OCI-LY7 (cell line): ENCODE measurements at regions not wholly inside any gene's neighbourhood (a gene's known extent, or its start where the extent isn't known, plus 50 kb on each side); places are given as distances from the start of the nearest gene placed in this dataset.
A peak's percentile ranks its signal among the peaks of the same experiment; 100 is the strongest.

Source experiments
- BruUV-seq: library from RNA; stranded (reverse); fragments of 400-500 nt; replicated peaks from 2 replicates; lab custom pipeline; 2021; lab: Mats Ljungman, UMichigan
- CTCF ChIA-PET: fragments of 300-600 bp; sonication (Branson Sonifier 250); formaldehyde crosslinking; loops from one replicate; lab custom pipeline; 2022; ENCODE audit warnings: antibody characterized with exemption; ENCODE audit not compliant: unreplicated experiment; lab: Charles Lee
- POLR2A ChIA-PET: fragments of 300-600 bp; sonication (Branson Sonifier 250); formaldehyde crosslinking; loops from one replicate; lab custom pipeline; 2022; ENCODE audit warnings: antibody characterized with exemption; lab: Charles Lee
- DNase-seq: peaks from one replicate; pipeline ENCODE4 v3.0.0-alpha.2; 2015; ENCODE audit warnings: low spot score
- H2AFZ ChIP-seq: fragments of 200-600 bp; sonication (generic), shearing (Covaris generic); 2 replicates; pipeline ENCODE4 v1.6.1; 2014; ENCODE audit warnings: mild to moderate bottlenecking, antibody characterized with exemption, low read length, moderate library complexity
- H3K27ac ChIP-seq: fragments of 200-600 bp; sonication (generic); 2 replicates; pipeline ENCODE4 v1.5.1; 2014; ENCODE audit warnings: mixed run types, low read depth, mild to moderate bottlenecking, moderate library complexity, low read length, inconsistent platforms; ENCODE audit not compliant: poor library complexity, severe bottlenecking
- H3K36me3 ChIP-seq: fragments of 200-600 bp; sonication (generic); 2 replicates; pipeline ENCODE4 v1.6.1; 2014; ENCODE audit warnings: mild to moderate bottlenecking, antibody characterized with exemption, low read length, moderate library complexity, mixed read lengths; ENCODE audit not compliant: insufficient read depth
- H3K4me1 ChIP-seq: fragments of 200-600 bp; sonication (generic); 2 replicates; pipeline ENCODE4 v1.5.1; 2014; ENCODE audit warnings: mild to moderate bottlenecking, low read length; ENCODE audit not compliant: insufficient read depth, poor library complexity, severe bottlenecking
- H3K4me2 ChIP-seq: fragments of 200-600 bp; sonication (generic); 2 replicates; pipeline ENCODE4 v1.6.1; 2014; ENCODE audit warnings: mild to moderate bottlenecking, low read length
- H3K4me3 ChIP-seq: fragments of 200-600 bp; sonication (generic); 2 replicates; pipeline ENCODE4 v1.5.1; 2014; ENCODE audit warnings: mild to moderate bottlenecking, low read depth, low read length; ENCODE audit not compliant: poor library complexity, severe bottlenecking
- H3K79me2 ChIP-seq: fragments of 200-600 bp; sonication (generic); 2 replicates; pipeline ENCODE4 v1.6.1; 2016; ENCODE audit warnings: low read depth, mild to moderate bottlenecking, low read length, moderate library complexity, mixed read lengths; ENCODE audit not compliant: insufficient read depth
- H3K9me2 ChIP-seq: fragments of 200-600 bp; sonication (generic); 2 replicates; pipeline ENCODE4 v1.6.1; 2016; ENCODE audit warnings: mild to moderate bottlenecking, low read length, mixed read lengths; ENCODE audit not compliant: insufficient read depth
- H3K9me3 ChIP-seq: fragments of 200-600 bp; sonication (generic); 2 replicates; pipeline ENCODE4 v1.6.1; 2014; ENCODE audit warnings: mild to moderate bottlenecking, mixed run types, low read length, mixed read lengths
- H4K20me1 ChIP-seq: fragments of 200-600 bp; sonication (generic); 2 replicates; pipeline ENCODE4 v1.6.1; 2014; ENCODE audit warnings: mild to moderate bottlenecking, antibody characterized with exemption, low read length, moderate library complexity, mixed read lengths; ENCODE audit not compliant: insufficient read depth
- CTCF ChIP-seq: fragments of 200-600 bp; sonication (generic); conservative IDR thresholded peaks from 2 replicates; pipeline ENCODE4 v1.5.1; 2014; ENCODE audit warnings: mild to moderate bottlenecking, antibody characterized with exemption, low read length, moderate library complexity, mixed read lengths
- EZH2phosphoT487 ChIP-seq: fragments of 200-600 bp; sonication (generic); IDR thresholded peaks from 2 replicates; pipeline ENCODE4 v1.6.1; 2018; ENCODE audit warnings: low read depth, borderline replicate concordance, mild to moderate bottlenecking, mixed run types, antibody characterized with exemption, low read length, moderate library complexity, mixed read lengths
- intact Hi-C: fragments of 100-400 bp; cut with micrococcal nuclease; formaldehyde crosslinking; loops from one replicate; pipeline ENCODE4 v1.10.0; 2022; ENCODE audit not compliant: unreplicated experiment

- no peak overlapping the region for H3K27ac ChIP-seq
- H3K79me2 ChIP-seq: no peaks in the 10 kb centered on the region
- ChIA-PET CTCF (no interaction called here), POLR2A (interaction anchor here (0.6 kb wide), 1 partner anchor 1383 kb away, joined by 5 read pairs; no protein-coding TSS in a partner anchor)
- H2AFZ ChIP-seq: no peak overlapping the region
- H4K20me1 ChIP-seq: no peaks in the 10 kb centered on the region
- DNase-seq: no peak
- H3K9me3 ChIP-seq: no peaks in the 10 kb centered on the region
- no TSS peak for BruUV-seq
- no peaks in the 10 kb centered on the region for H3K4me1 ChIP-seq
- TF ChIP-seq CTCF: peak; percentile 51
- no peak for TF ChIP-seq EZH2phosphoT487
- intact Hi-C loops: no loop called here
- H3K4me3 ChIP-seq: no peak overlapping the region
- no peaks in the 10 kb centered on the region for H3K36me3 ChIP-seq
- H3K4me2 ChIP-seq: no peak overlapping the region
- no peaks in the 10 kb centered on the region for H3K9me2 ChIP-seq
Measured at GRCh38 chr4:27096142-27096824, 235.6 kb downstream of the STIM2 start.

GRCh38 chr4:27098034-27098433 lies 237.4 kb downstream of the STIM2 start:
- H4K20me1 ChIP-seq: no peaks in the 10 kb centered on the region
- no peaks in the 10 kb centered on the region for H3K9me3 ChIP-seq
- no peak overlapping the region for H3K4me3 ChIP-seq
- no peak overlapping the region for H3K27ac ChIP-seq
- no peak overlapping the region for H3K4me2 ChIP-seq
- H2AFZ ChIP-seq: no peak overlapping the region
- BruUV-seq: no TSS peak
- intact Hi-C loops: no loop called here
- DNase-seq: no peak
- H3K36me3 ChIP-seq: no peaks in the 10 kb centered on the region
- H3K79me2 ChIP-seq: no peaks in the 10 kb centered on the region
- TF ChIP-seq EZH2phosphoT487 (no peak), CTCF (no peak)
- H3K9me2 ChIP-seq: no peaks in the 10 kb centered on the region
- ChIA-PET POLR2A (no interaction called here), CTCF (no interaction called here)
- no peaks in the 10 kb centered on the region for H3K4me1 ChIP-seq

- H3K4me3 ChIP-seq: no peak overlapping the region
- ChIA-PET POLR2A (no interaction called here), CTCF (no interaction called here)
- intact Hi-C loops: no loop called here
- no peaks in the 10 kb centered on the region for H3K79me2 ChIP-seq
- no peaks in the 10 kb centered on the region for H3K4me1 ChIP-seq
- H3K4me2 ChIP-seq: no peak overlapping the region
- no peaks in the 10 kb centered on the region for H3K9me2 ChIP-seq
- H3K27ac ChIP-seq: no peak overlapping the region
- DNase-seq: no peak
- BruUV-seq: no TSS peak
- no peaks in the 10 kb centered on the region for H3K9me3 ChIP-seq
- no peak for TF ChIP-seq CTCF
- no peak for TF ChIP-seq EZH2phosphoT487
- no peak overlapping the region for H2AFZ ChIP-seq
- no peaks in the 10 kb centered on the region for H3K36me3 ChIP-seq
- H4K20me1 ChIP-seq: no peaks in the 10 kb centered on the region
Measured at GRCh38 chr4:27100713-27101112, 240.1 kb downstream of the STIM2 start.
